ENCODE measurements at regions not wholly inside any gene's neighbourhood (a gene's known extent, or its start where the extent isn't known, plus 50 kb on each side); places are given as distances from the start of the nearest gene placed in this dataset.

GRCh38 chr3:82087958-82088357, 326.5 kb upstream of the GBE1 start:
- TF ChIP-seq GATA2 (IDR thresholded peaks at IDR 0.05; ENCODE audit: low read depth, low read length) = no peak
- no peak for TF ChIP-seq GATA3 (IDR thresholded peaks at IDR 0.05; ENCODE audit: low read depth, low read length)

- TF ChIP-seq GATA3 (IDR thresholded peaks at IDR 0.05; ENCODE audit: low read depth, low read length) = no peak
- TF ChIP-seq GATA2 (IDR thresholded peaks at IDR 0.05; ENCODE audit: low read depth, low read length) = no peak
Observed at GRCh38 chr3:82085851-82086475, 324.5 kb upstream of the GBE1 start.

GRCh38 chr3:82085356-82085755, 323.9 kb upstream of the GBE1 start:
- no peak for TF ChIP-seq GATA3 (IDR thresholded peaks at IDR 0.05; ENCODE audit: low read depth, low read length)
- TF ChIP-seq GATA2 (IDR thresholded peaks at IDR 0.05; ENCODE audit: low read depth, low read length) = no peak

GRCh38 chr3:82084824-82085223, 323.4 kb upstream of the GBE1 start:
- TF ChIP-seq GATA2 (IDR thresholded peaks at IDR 0.05; ENCODE audit: low read depth, low read length) = no peak
- no peak for TF ChIP-seq GATA3 (IDR thresholded peaks at IDR 0.05; ENCODE audit: low read depth, low read length)

- TF ChIP-seq GATA3 (IDR thresholded peaks at IDR 0.05; ENCODE audit: low read depth, low read length) (no peak), GATA2 (IDR thresholded peaks at IDR 0.05; ENCODE audit: low read depth, low read length) (no peak)
Observed at GRCh38 chr3:82082796-82083195, 321.4 kb upstream of the GBE1 start.

- TF ChIP-seq GATA3 (IDR thresholded peaks at IDR 0.05; ENCODE audit: low read depth, low read length) = no peak
- no peak for TF ChIP-seq GATA2 (IDR thresholded peaks at IDR 0.05; ENCODE audit: low read depth, low read length)
Observed at GRCh38 chr3:82081351-82081750, 319.9 kb upstream of the GBE1 start.

- TF ChIP-seq GATA2 (IDR thresholded peaks at IDR 0.05; ENCODE audit: low read depth, low read length) = no peak
- TF ChIP-seq GATA3 (IDR thresholded peaks at IDR 0.05; ENCODE audit: low read depth, low read length) = no peak
Observed at GRCh38 chr3:82080792-82081191, 319.3 kb upstream of the GBE1 start.

- TF ChIP-seq GATA3 (IDR thresholded peaks at IDR 0.05; ENCODE audit: low read depth, low read length) = no peak
- TF ChIP-seq GATA2 (IDR thresholded peaks at IDR 0.05; ENCODE audit: low read depth, low read length) = no peak
Observed at GRCh38 chr3:82080261-82080660, 318.8 kb upstream of the GBE1 start.

- TF ChIP-seq GATA3 (IDR thresholded peaks at IDR 0.05; ENCODE audit: low read depth, low read length) (no peak), GATA2 (IDR thresholded peaks at IDR 0.05; ENCODE audit: low read depth, low read length) (no peak)
Observed at GRCh38 chr3:82079335-82079890, 318.0 kb upstream of the GBE1 start.

- TF ChIP-seq GATA2 (IDR thresholded peaks at IDR 0.05; ENCODE audit: low read depth, low read length) = no peak
- no peak for TF ChIP-seq GATA3 (IDR thresholded peaks at IDR 0.05; ENCODE audit: low read depth, low read length)
Observed at GRCh38 chr3:82078246-82078645, 316.8 kb upstream of the GBE1 start.

- no peak for TF ChIP-seq GATA2 (IDR thresholded peaks at IDR 0.05; ENCODE audit: low read depth, low read length)
- no peak for TF ChIP-seq GATA3 (IDR thresholded peaks at IDR 0.05; ENCODE audit: low read depth, low read length)
Observed at GRCh38 chr3:82067420-82067819, 306.0 kb upstream of the GBE1 start.

- TF ChIP-seq GATA3 (IDR thresholded peaks at IDR 0.05; ENCODE audit: low read depth, low read length) (no peak), GATA2 (IDR thresholded peaks at IDR 0.05; ENCODE audit: low read depth, low read length) (no peak)
Observed at GRCh38 chr3:82058809-82059208, 297.4 kb upstream of the GBE1 start.

- TF ChIP-seq GATA2 (IDR thresholded peaks at IDR 0.05; ENCODE audit: low read depth, low read length) = no peak
- TF ChIP-seq GATA3 (IDR thresholded peaks at IDR 0.05; ENCODE audit: low read depth, low read length) = no peak
Observed at GRCh38 chr3:82055792-82056191, 294.3 kb upstream of the GBE1 start.

GRCh38 chr3:82054849-82055248, 293.4 kb upstream of the GBE1 start:
- TF ChIP-seq GATA3 (IDR thresholded peaks at IDR 0.05; ENCODE audit: low read depth, low read length) (no peak), GATA2 (IDR thresholded peaks at IDR 0.05; ENCODE audit: low read depth, low read length) (no peak)

- TF ChIP-seq GATA2 (IDR thresholded peaks at IDR 0.05; ENCODE audit: low read depth, low read length) = no peak
- TF ChIP-seq GATA3 (IDR thresholded peaks at IDR 0.05; ENCODE audit: low read depth, low read length) = no peak
Observed at GRCh38 chr3:82053236-82053635, 291.8 kb upstream of the GBE1 start.
